Suppressor macrophage treated with lipopolysaccharide for 4 hours (primary cell): ENCODE measurements at regions not wholly inside any gene's neighbourhood (a gene's known extent, or its start where the extent isn't known, plus 50 kb on each side); places are given as distances from the start of the nearest gene placed in this dataset.
"Not testable (repeated sequence)": the region's sequence is repeated elsewhere in the genome, so short reads cannot be mapped to it uniquely, and the experiment has no call there.

Experiments used
- DNase-seq: peaks from one replicate; pipeline ENCODE4 v3.0.0-alpha.2; 2020

GRCh38 chr14:85915711-85916110, 385.8 kb downstream of the FLRT2 start:
- DNase-seq: no peak

GRCh38 chr14:85912141-85912540, 382.2 kb downstream of the FLRT2 start:
- no peak for DNase-seq

GRCh38 chr14:85911044-85911443, 381.1 kb downstream of the FLRT2 start:
- DNase-seq: no peak

- DNase-seq: no peak
These were observed 379.6 kb downstream of the FLRT2 start for GRCh38 chr14:85909581-85909980.

- DNase-seq: no peak
These were observed 377.6 kb downstream of the FLRT2 start for GRCh38 chr14:85907536-85907935.

GRCh38 chr14:85897808-85898207, 367.9 kb downstream of the FLRT2 start:
- DNase-seq: no peak

GRCh38 chr14:85895603-85896002, 365.7 kb downstream of the FLRT2 start:
- DNase-seq: no peak

- no peak for DNase-seq
These were observed 362.3 kb downstream of the FLRT2 start for GRCh38 chr14:85892251-85892650.

- no peak for DNase-seq
These were observed 354.0 kb downstream of the FLRT2 start for GRCh38 chr14:85883966-85884365.

- DNase-seq: no peak
These were observed 353.2 kb downstream of the FLRT2 start for GRCh38 chr14:85883101-85883500.

- DNase-seq: no peak
These were observed 352.0 kb downstream of the FLRT2 start for GRCh38 chr14:85881935-85882334.

GRCh38 chr14:85878874-85879273, 348.9 kb downstream of the FLRT2 start:
- DNase-seq: no peak

- DNase-seq: no peak
These were observed 343.1 kb downstream of the FLRT2 start for GRCh38 chr14:85873006-85873405.

GRCh38 chr14:85867450-85867849, 337.5 kb downstream of the FLRT2 start:
- DNase-seq: no peak

GRCh38 chr14:85865701-85866100, 335.8 kb downstream of the FLRT2 start:
- no peak for DNase-seq

GRCh38 chr14:85858634-85859033, 328.7 kb downstream of the FLRT2 start:
- DNase-seq: no peak

- DNase-seq: no peak
These were observed 326.5 kb downstream of the FLRT2 start for GRCh38 chr14:85856430-85856829.

GRCh38 chr14:85853996-85854526, 324.1 kb downstream of the FLRT2 start:
- DNase-seq: no peak

- no peak for DNase-seq
These were observed 323.0 kb downstream of the FLRT2 start for GRCh38 chr14:85852906-85853305.

GRCh38 chr14:85852123-85852522, 322.2 kb downstream of the FLRT2 start:
- not testable (repeated sequence) for DNase-seq

GRCh38 chr14:85830549-85830948, 300.6 kb downstream of the FLRT2 start:
- DNase-seq: not testable (repeated sequence)

- not testable (repeated sequence) for DNase-seq
These were observed 299.7 kb downstream of the FLRT2 start for GRCh38 chr14:85829601-85830000.

GRCh38 chr14:85824526-85824925, 294.6 kb downstream of the FLRT2 start:
- no peak for DNase-seq

GRCh38 chr14:85822236-85822635, 292.3 kb downstream of the FLRT2 start:
- no peak for DNase-seq

GRCh38 chr14:85817430-85817829, 287.5 kb downstream of the FLRT2 start:
- no peak for DNase-seq

GRCh38 chr14:85813040-85813439, 283.1 kb downstream of the FLRT2 start:
- DNase-seq: no peak
